WTC11 (cell line): ENCODE measurements at regions not wholly inside any gene's neighbourhood (a gene's known extent, or its start where the extent isn't known, plus 50 kb on each side); places are given as distances from the start of the nearest gene placed in this dataset.

Experiments used
- ATF3 ChIP-seq: sonication (generic); formaldehyde crosslinking; conservative IDR thresholded peaks from 2 replicates; pipeline ENCODE4 v1.8.1; 2022; ENCODE audit warnings: mild to moderate bottlenecking, missing genetic modification reagents
- CREB1 ChIP-seq: sonication (generic); formaldehyde crosslinking; IDR thresholded peaks from 2 replicates; pipeline ENCODE4 v1.8.0; 2023; ENCODE audit warnings: mild to moderate bottlenecking, missing genetic modification reagents
- CTCF ChIP-seq: fragments of 200-600 bp; IDR thresholded peaks from 2 replicates; pipeline ENCODE4 v1.8.0; 2022; ENCODE audit warnings: antibody characterized with exemption
- MAX ChIP-seq: sonication (generic); formaldehyde crosslinking; IDR thresholded peaks from 2 replicates; pipeline ENCODE4 v1.8.0; 2022; ENCODE audit warnings: mild to moderate bottlenecking, missing genetic modification reagents
- MLX ChIP-seq: sonication (generic); formaldehyde crosslinking; IDR thresholded peaks from 2 replicates; pipeline ENCODE4 v1.8.1; 2023; ENCODE audit warnings: mild to moderate bottlenecking, missing genetic modification reagents, moderate library complexity
- TF ChIP-seq, protein P1 (sequence below): sonication (generic); formaldehyde crosslinking; IDR thresholded peaks from 2 replicates; pipeline ENCODE4 v1.8.0; 2022; ENCODE audit warnings: mild to moderate bottlenecking, missing genetic modification reagents

DNA sequence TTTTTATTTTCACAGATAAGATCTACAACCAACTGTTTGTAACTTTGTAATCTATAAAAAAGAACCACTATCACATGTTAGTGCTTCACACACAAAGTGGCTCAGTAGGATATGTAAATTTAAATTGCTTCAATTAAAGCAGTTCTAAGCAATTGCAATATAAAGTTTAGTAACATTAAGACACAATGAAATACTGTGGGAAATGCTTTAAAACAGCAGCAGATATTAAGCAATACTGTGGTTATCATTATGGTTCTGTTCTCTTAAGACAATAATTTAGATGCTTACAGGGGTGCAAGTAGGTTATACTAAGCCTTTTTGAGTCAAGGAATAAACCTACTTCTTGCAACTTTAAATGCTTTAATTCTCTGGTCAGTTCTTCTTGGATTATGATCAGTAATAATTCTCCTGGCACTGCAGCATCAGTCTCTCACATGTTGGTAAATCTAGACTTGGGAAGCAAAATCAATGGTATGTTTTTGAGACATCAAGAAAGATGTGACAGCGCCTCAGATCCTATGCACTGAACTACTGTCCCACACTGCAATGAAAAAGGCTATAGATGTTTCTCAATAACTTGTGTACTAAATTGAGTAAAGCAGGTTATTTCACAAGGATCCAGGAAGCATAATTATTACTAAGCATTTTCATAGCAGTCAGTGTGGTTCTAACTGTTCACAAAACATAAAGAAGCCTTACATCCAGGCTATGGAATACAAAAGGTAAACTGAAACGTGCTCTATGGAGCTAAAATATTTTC is 338.7 kb upstream of the PDE4D start:
- TF ChIP-seq, protein P1, sequence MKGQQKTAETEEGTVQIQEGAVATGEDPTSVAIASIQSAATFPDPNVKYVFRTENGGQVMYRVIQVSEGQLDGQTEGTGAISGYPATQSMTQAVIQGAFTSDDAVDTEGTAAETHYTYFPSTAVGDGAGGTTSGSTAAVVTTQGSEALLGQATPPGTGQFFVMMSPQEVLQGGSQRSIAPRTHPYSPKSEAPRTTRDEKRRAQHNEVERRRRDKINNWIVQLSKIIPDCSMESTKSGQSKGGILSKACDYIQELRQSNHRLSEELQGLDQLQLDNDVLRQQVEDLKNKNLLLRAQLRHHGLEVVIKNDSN, result no peak
- TF ChIP-seq ATF3 (CRISPR knock-in tag) (no peak), CREB1 (CRISPR knock-in tag) (no peak), MAX (CRISPR knock-in tag) (no peak), CTCF (no peak), MLX (no peak)
